ENCODE measurements at regions not wholly inside any gene's neighbourhood (a gene's known extent, or its start where the extent isn't known, plus 50 kb on each side); places are given as distances from the start of the nearest gene placed in this dataset.

- Mint-ChIP-seq H3K9me3 (ENCODE audit: low read depth) (no peaks in the 10 kb centered on the region), H3K4me3 (ENCODE audit: unreplicated experiment) (no peak overlapping the region), H3K4me1 (ENCODE audit: low read depth) (no peaks in the 10 kb centered on the region), H3K36me3 (ENCODE audit: low read depth) (no peaks in the 10 kb centered on the region), H3K27ac (ENCODE audit: unreplicated experiment) (no peak overlapping the region), H3K27me3 (ENCODE audit: low read depth) (peaks cover 9% of the 10 kb centered on the region)
- no peak for TF ChIP-seq CTCF (IDR thresholded peaks at IDR 0.05)
- no peak for DNase-seq (ENCODE audit: low spot score)
These were observed 385.8 kb downstream of the C3orf38 start for GRCh38 chr3:88535563-88535962.

- H3K27me3 Mint-ChIP-seq (ENCODE audit: low read depth) = peaks cover 3% of the 10 kb centered on the region
- peaks cover 10% of the 10 kb centered on the region for H3K9me3 Mint-ChIP-seq (ENCODE audit: low read depth)
These were observed 393.2 kb downstream of the C3orf38 start for GRCh38 chr3:88542916-88543315.

GRCh38 chr3:88572450-88572849 is 422.7 kb downstream of the C3orf38 start:
- H3K36me3 Mint-ChIP-seq (ENCODE audit: low read depth) = peaks cover 10% of the 10 kb centered on the region
- no peak overlapping the region for H3K4me3 Mint-ChIP-seq (ENCODE audit: unreplicated experiment)
- peaks cover 2% of the 10 kb centered on the region for H3K27me3 Mint-ChIP-seq (ENCODE audit: low read depth)
- no peak for TF ChIP-seq CTCF (IDR thresholded peaks at IDR 0.05)
- DNase-seq (ENCODE audit: low spot score) = no peak
- H3K27ac Mint-ChIP-seq (ENCODE audit: unreplicated experiment) = no peak overlapping the region
- peaks cover 21% of the 10 kb centered on the region for H3K9me3 Mint-ChIP-seq (ENCODE audit: low read depth)
- no peaks in the 10 kb centered on the region for H3K4me1 Mint-ChIP-seq (ENCODE audit: low read depth)

More at GRCh38 chr3:88542916-88543315, 393.2 kb downstream of the C3orf38 start:
- Mint-ChIP-seq H3K4me3 (ENCODE audit: unreplicated experiment) (no peak overlapping the region), H3K36me3 (ENCODE audit: low read depth) (peaks cover 5% of the 10 kb centered on the region), H3K27ac (ENCODE audit: unreplicated experiment) (no peak overlapping the region), H3K4me1 (ENCODE audit: low read depth) (no peaks in the 10 kb centered on the region)
- TF ChIP-seq CTCF (IDR thresholded peaks at IDR 0.05) = no peak
- DNase-seq (ENCODE audit: low spot score) = no peak

- DNase-seq (ENCODE audit: low spot score) = no peak
- Mint-ChIP-seq H3K27ac (ENCODE audit: unreplicated experiment) (no peak overlapping the region), H3K27me3 (ENCODE audit: low read depth) (no peaks in the 10 kb centered on the region), H3K36me3 (ENCODE audit: low read depth) (peaks cover 10% of the 10 kb centered on the region), H3K4me3 (ENCODE audit: unreplicated experiment) (no peak overlapping the region), H3K9me3 (ENCODE audit: low read depth) (peaks cover 21% of the 10 kb centered on the region), H3K4me1 (ENCODE audit: low read depth) (no peaks in the 10 kb centered on the region)
- TF ChIP-seq CTCF (IDR thresholded peaks at IDR 0.05) = no peak
These were observed 423.7 kb downstream of the C3orf38 start for GRCh38 chr3:88573472-88573871.

- H3K9me3 Mint-ChIP-seq (ENCODE audit: low read depth) = peaks cover 19% of the 10 kb centered on the region
- TF ChIP-seq CTCF (IDR thresholded peaks at IDR 0.05) = no peak
- DNase-seq (ENCODE audit: low spot score) = no peak
- no peak overlapping the region for H3K27ac Mint-ChIP-seq (ENCODE audit: unreplicated experiment)
- H3K27me3 Mint-ChIP-seq (ENCODE audit: low read depth) = no peaks in the 10 kb centered on the region
- no peak overlapping the region for H3K4me3 Mint-ChIP-seq (ENCODE audit: unreplicated experiment)
- H3K36me3 Mint-ChIP-seq (ENCODE audit: low read depth) = peaks cover 9% of the 10 kb centered on the region
- H3K4me1 Mint-ChIP-seq (ENCODE audit: low read depth) = no peaks in the 10 kb centered on the region
These were observed 424.4 kb downstream of the C3orf38 start for GRCh38 chr3:88574146-88574545.

Data from chondrocyte (in vitro differentiated cells).